NCI-H748 treated with DMSO at 0.1 percent for 48 hours (cell line): ENCODE measurements at regions not wholly inside any gene's neighbourhood (a gene's known extent, or its start where the extent isn't known, plus 50 kb on each side); places are given as distances from the start of the nearest gene placed in this dataset.

Experiments used
- DNase-seq: peaks from one replicate; lab custom pipeline; 2025; lab: John Stamatoyannopoulos, UW

GRCh38 chr4:19776929-19777328, 474.8 kb upstream of the SLIT2 start:
- no peak for DNase-seq

GRCh38 chr4:19776021-19776459, 475.7 kb upstream of the SLIT2 start:
- DNase-seq: no peak

GRCh38 chr4:19774690-19775256, 476.9 kb upstream of the SLIT2 start:
- no peak for DNase-seq

GRCh38 chr4:19772581-19772980, 479.1 kb upstream of the SLIT2 start:
- no peak for DNase-seq

- no peak for DNase-seq
These were observed 495.0 kb upstream of the SLIT2 start for GRCh38 chr4:19756661-19757060.

GRCh38 chr4:19752599-19752998, 499.1 kb upstream of the SLIT2 start:
- DNase-seq: no peak

GRCh38 chr4:19748519-19749479, 502.9 kb upstream of the SLIT2 start:
- DNase-seq: no peak

- DNase-seq: no peak
These were observed 505.3 kb upstream of the SLIT2 start for GRCh38 chr4:19746377-19746776.

GRCh38 chr4:19743115-19743638, 508.5 kb upstream of the SLIT2 start:
- no peak for DNase-seq

GRCh38 chr4:19739101-19739651, 512.5 kb upstream of the SLIT2 start:
- no peak for DNase-seq

- DNase-seq: no peak
These were observed 514.5 kb upstream of the SLIT2 start for GRCh38 chr4:19736968-19737756.

- DNase-seq: no peak
These were observed 516.7 kb upstream of the SLIT2 start for GRCh38 chr4:19735012-19735411.

GRCh38 chr4:19729886-19730651, 521.6 kb upstream of the SLIT2 start:
- DNase-seq: no peak

- no peak for DNase-seq
These were observed 522.9 kb upstream of the SLIT2 start for GRCh38 chr4:19728773-19729172.

GRCh38 chr4:19727141-19727540, 524.6 kb upstream of the SLIT2 start:
- DNase-seq: no peak

- no peak for DNase-seq
These were observed 526.6 kb upstream of the SLIT2 start for GRCh38 chr4:19725130-19725529.

GRCh38 chr4:19722404-19722803, 529.3 kb upstream of the SLIT2 start:
- no peak for DNase-seq

- no peak for DNase-seq
These were observed 530.1 kb upstream of the SLIT2 start for GRCh38 chr4:19721587-19721986.

- no peak for DNase-seq
These were observed 531.1 kb upstream of the SLIT2 start for GRCh38 chr4:19720610-19721009.

GRCh38 chr4:19720190-19720589, 531.5 kb upstream of the SLIT2 start:
- no peak for DNase-seq

- no peak for DNase-seq
These were observed 539.8 kb upstream of the SLIT2 start for GRCh38 chr4:19711871-19712270.
